Epithelial cell of proximal tubule (primary cell): ENCODE measurements at regions not wholly inside any gene's neighbourhood (a gene's known extent, or its start where the extent isn't known, plus 50 kb on each side); places are given as distances from the start of the nearest gene placed in this dataset.

ENCODE experiments used
- DNase-seq: peaks from one replicate; pipeline ENCODE4 v3.0.0-alpha.2; 2011; ENCODE audit warnings: low read depth
- H3K4me3 ChIP-seq: 2 replicates; pipeline ENCODE4 v1.5.1; 2011; ENCODE audit warnings: low read depth, mild to moderate bottlenecking, low read length
- TF ChIP-seq, protein P1 (sequence below): conservative IDR thresholded peaks from 2 replicates; pipeline ENCODE4 v1.5.1; 2012; ENCODE audit warnings: low read depth, mild to moderate bottlenecking, low read length

DNA sequence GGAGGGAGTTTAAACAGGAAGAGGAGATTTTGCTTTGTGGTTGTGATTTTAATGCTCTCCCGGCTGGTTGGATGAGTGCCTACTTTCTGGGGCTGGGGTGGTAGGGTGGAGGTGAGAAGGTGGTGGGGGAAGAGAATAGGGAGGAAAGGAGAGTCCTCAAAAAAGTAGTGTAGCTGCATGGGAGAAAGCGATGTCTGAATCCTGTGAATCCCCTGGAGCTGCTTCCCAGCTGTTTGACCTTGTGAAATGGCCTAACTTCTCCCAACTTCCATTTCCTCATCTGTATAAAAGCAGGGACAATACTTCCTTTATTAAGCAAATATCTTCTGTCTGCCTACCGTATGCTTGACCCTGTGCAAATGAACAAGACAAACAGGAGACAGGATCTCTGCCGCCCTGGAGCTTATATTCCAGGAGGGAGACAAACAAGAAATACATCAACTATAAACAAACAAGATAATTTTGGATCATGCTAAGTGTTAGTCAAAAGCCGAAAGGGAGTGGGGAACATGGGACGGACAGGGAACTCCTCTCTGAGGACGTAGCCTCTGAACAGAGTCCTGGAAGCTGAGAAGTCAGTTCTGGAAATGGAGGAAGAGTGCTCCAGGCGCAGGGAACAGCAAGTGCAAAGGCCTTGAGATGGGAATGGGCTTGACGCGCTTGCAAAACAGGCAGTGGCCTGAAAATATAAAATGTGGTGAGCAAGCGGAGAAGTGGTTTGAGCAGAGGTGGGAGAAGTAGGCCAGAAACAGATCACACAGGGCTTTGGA is 103.5 kb downstream of the SPRY4 start:
- no peak for DNase-seq
- TF ChIP-seq, protein P1, sequence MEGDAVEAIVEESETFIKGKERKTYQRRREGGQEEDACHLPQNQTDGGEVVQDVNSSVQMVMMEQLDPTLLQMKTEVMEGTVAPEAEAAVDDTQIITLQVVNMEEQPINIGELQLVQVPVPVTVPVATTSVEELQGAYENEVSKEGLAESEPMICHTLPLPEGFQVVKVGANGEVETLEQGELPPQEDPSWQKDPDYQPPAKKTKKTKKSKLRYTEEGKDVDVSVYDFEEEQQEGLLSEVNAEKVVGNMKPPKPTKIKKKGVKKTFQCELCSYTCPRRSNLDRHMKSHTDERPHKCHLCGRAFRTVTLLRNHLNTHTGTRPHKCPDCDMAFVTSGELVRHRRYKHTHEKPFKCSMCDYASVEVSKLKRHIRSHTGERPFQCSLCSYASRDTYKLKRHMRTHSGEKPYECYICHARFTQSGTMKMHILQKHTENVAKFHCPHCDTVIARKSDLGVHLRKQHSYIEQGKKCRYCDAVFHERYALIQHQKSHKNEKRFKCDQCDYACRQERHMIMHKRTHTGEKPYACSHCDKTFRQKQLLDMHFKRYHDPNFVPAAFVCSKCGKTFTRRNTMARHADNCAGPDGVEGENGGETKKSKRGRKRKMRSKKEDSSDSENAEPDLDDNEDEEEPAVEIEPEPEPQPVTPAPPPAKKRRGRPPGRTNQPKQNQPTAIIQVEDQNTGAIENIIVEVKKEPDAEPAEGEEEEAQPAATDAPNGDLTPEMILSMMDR: no peak
- H3K4me3 ChIP-seq: no peak overlapping the region

DNA sequence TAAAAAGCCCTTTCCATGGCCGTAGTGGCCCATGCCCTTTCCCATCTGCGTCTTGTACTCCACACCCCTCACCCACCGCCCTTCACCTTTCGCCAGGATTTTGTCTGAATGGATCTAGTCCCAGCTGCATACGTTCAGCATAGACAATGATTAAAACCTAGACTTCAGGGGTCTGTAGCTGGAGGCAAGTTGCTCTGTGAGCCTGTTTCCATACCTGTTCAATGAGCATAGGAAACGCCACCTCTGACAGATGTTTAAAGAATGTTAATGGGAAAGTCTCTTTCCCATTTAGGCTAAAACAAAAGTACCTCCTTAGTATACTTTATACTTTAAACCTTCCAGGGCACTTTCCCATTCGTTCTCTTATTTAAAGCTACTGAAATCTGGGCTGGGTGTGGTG is 105.7 kb downstream of the SPRY4 start:
- TF ChIP-seq, protein P1: no peak
- no peak for DNase-seq
- no peak overlapping the region for H3K4me3 ChIP-seq

DNA sequence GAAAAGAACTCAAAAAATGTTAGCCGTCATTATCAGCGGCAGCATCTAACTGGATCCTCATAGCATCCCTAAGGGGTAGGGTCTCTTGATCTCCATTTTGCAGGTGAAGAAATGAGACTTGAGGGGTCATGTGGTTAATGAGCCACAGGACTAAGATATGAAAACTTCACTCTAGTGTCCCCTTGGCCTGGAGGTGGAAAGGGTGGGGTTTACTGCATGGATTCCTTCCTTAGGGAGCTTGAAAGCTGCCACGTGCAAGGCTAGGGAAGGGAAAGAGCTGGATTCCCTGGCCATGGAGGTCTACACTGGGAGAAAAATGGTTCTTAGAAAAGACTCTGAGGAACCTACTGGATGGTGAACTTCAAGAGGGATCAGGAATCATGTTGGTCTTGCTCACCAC is 107.9 kb downstream of the SPRY4 start:
- H3K4me3 ChIP-seq: no peak overlapping the region
- DNase-seq: no peak
- TF ChIP-seq, protein P1: no peak

DNA sequence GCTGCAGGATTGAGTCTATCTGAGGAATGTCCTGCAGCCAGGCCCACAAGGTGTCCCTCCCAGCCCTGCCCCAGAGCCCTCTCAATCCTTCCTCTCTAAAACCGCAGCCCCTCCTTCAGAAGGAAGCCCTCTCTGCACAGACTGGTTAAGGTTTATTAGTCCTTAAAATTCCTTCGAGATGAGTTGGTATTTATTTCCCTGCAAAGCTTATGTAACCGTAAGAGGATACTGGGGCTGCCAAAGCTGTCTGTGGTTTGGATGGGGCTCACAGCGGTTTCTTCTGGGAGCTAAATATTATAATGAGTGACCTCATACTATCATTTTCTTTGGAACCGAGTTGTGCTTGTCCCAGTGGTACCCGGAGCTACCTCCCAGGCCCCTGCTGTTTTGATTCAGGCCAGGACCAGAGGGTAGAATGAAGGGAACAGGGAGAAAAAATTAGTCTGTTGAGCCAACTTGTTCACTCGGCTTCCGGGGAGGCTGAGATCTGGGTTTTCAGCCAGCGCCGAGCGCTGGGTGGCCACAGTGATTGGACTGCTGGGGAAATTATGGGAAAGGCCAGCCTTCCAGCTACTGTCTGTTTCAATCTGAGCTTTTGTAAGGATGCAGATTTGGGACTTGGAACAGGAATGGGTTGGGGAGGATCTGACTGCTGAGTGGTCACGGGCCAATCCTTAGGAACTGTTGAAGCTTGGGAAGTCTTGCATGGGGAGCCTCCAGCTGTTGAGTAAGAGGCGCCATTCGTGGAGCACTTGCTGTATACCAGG is 107.5 kb downstream of the NDFIP1 start:
- no peak overlapping the region for H3K4me3 ChIP-seq
- TF ChIP-seq, protein P1: peak; percentile 41
- DNase-seq: peak; percentile 86

DNA sequence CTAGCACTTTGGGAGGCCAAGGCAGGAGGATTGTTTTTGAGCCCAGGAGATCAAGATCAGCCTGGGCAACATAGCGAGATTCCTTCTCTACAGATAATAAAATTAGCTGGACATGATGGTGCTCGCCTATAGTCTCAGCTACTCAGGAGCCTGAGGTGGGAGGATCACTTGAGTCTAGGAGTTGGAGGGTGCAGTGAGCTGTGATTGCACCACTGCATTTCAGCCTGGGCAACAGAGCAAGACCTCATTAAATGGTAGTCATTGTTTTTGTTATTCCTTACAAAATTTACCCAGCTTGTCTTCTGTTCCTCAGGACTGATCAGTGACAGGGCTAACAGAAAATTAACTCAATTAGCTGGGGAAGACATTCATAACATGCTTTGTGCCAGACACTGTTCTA is 104.5 kb downstream of the NDFIP1 start:
- TF ChIP-seq, protein P1: no peak
- DNase-seq: no peak
- no peak overlapping the region for H3K4me3 ChIP-seq

DNA sequence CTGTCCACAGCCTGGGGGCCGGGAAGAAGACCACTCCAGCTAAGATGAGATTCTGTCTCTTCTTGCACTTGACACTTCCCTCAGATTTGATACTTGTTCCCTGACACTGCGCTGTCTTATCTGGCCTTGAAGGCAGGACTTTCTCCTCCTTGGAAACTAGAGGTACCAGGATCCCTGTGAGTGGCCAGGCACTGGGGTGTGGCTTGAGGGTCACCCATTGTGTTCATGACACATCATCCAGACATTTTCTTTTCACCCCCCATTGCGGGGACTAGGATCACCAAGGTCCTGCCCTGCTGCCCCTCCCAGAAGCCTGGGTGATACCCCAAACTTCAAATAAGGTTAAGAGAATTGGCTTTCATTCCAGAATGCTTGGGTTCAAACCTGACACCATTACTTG is 103.3 kb downstream of the NDFIP1 start:
- no peak overlapping the region for H3K4me3 ChIP-seq
- TF ChIP-seq, protein P1: no peak
- no peak for DNase-seq
